Activated CD4-positive, alpha-beta T cell treated with anti-CD3 and anti-CD28 coated beads, Interleukin-2, amount 50 U/mL, for 4 hours (primary cell): ENCODE measurements at regions not wholly inside any gene's neighbourhood (a gene's known extent, or its start where the extent isn't known, plus 50 kb on each side); places are given as distances from the start of the nearest gene placed in this dataset.

ENCODE experiments used
- DNase-seq, 2 experiments: peaks; one replicate each; pipeline ENCODE4 v3.0.0-alpha.2; 2020

GRCh38 chr22:48849963-48850657, 977.6 kb downstream of the BRD1 start:
- no peak for DNase-seq

GRCh38 chr22:48849219-48849912, 978.3 kb downstream of the BRD1 start:
- DNase-seq, result no peak

GRCh38 chr22:48846200-48846599, 981.5 kb downstream of the BRD1 start:
- DNase-seq, result no peak

GRCh38 chr22:48845356-48845936, 982.2 kb downstream of the BRD1 start:
- DNase-seq, result no peak

- no peak for DNase-seq
Observed at GRCh38 chr22:48844056-48844675, 983.5 kb downstream of the BRD1 start.

GRCh38 chr22:48843640-48844039, 984.0 kb downstream of the BRD1 start:
- no peak for DNase-seq

- DNase-seq, result no peak
Observed at GRCh38 chr22:48842976-48843375, 984.7 kb downstream of the BRD1 start.

- no peak for DNase-seq
Observed at GRCh38 chr22:48842583-48842945, 985.1 kb downstream of the BRD1 start.

- no peak for DNase-seq
Observed at GRCh38 chr22:48841881-48842582, 985.6 kb downstream of the BRD1 start.

GRCh38 chr22:48840112-48840949, 987.3 kb downstream of the BRD1 start:
- DNase-seq, result no peak

- DNase-seq, result no peak
Observed at GRCh38 chr22:48838846-48839730, 988.6 kb downstream of the BRD1 start.

- no peak for DNase-seq
Observed at GRCh38 chr22:48838376-48838775, 989.3 kb downstream of the BRD1 start.

- DNase-seq, result no peak
Observed at GRCh38 chr22:48837341-48837935, 990.2 kb downstream of the BRD1 start.

- DNase-seq, result no peak
Observed at GRCh38 chr22:48836673-48837340, 990.9 kb downstream of the BRD1 start.

GRCh38 chr22:48835857-48836672, 991.6 kb downstream of the BRD1 start:
- no peak for DNase-seq

- DNase-seq, result no peak
Observed at GRCh38 chr22:48835364-48835763, 992.3 kb downstream of the BRD1 start.

GRCh38 chr22:48834404-48834803, 993.3 kb downstream of the BRD1 start:
- no peak for DNase-seq

GRCh38 chr22:48832592-48832991, 995.1 kb downstream of the BRD1 start:
- DNase-seq, result no peak

- no peak for DNase-seq
Observed at GRCh38 chr22:48829908-48830307, 997.8 kb downstream of the BRD1 start.
